HG03060 (cell line): ENCODE measurements at regions not wholly inside any gene's neighbourhood (a gene's known extent, or its start where the extent isn't known, plus 50 kb on each side); places are given as distances from the start of the nearest gene placed in this dataset.

Source experiments
- ATAC-seq: cut with Tn5 transposase; IDR thresholded peaks from one replicate; pipeline ENCODE4 v1.9.1; 2021; ENCODE audit warnings: low read depth, moderate number of reproducible peaks; ENCODE audit not compliant: unreplicated experiment

- ATAC-seq, result no peak
These were observed 237.1 kb upstream of the TLE4 start for GRCh38 chr9:79334711-79335110.

- ATAC-seq, result no peak
These were observed 235.8 kb upstream of the TLE4 start for GRCh38 chr9:79335987-79336386.

GRCh38 chr9:79341561-79341960 is 230.2 kb upstream of the TLE4 start:
- no peak for ATAC-seq

- no peak for ATAC-seq
These were observed 225.3 kb upstream of the TLE4 start for GRCh38 chr9:79346350-79347020.

- no peak for ATAC-seq
These were observed 219.4 kb upstream of the TLE4 start for GRCh38 chr9:79352322-79352721.

- no peak for ATAC-seq
These were observed 217.8 kb upstream of the TLE4 start for GRCh38 chr9:79353856-79354520.

GRCh38 chr9:79357194-79357593 is 214.6 kb upstream of the TLE4 start:
- ATAC-seq, result no peak

GRCh38 chr9:79357616-79358015 is 214.1 kb upstream of the TLE4 start:
- ATAC-seq, result no peak

GRCh38 chr9:79360387-79361347 is 211.1 kb upstream of the TLE4 start:
- no peak for ATAC-seq

- no peak for ATAC-seq
These were observed 209.4 kb upstream of the TLE4 start for GRCh38 chr9:79362100-79363081.

- no peak for ATAC-seq
These were observed 202.1 kb upstream of the TLE4 start for GRCh38 chr9:79369676-79370075.

GRCh38 chr9:79371301-79371700 is 200.5 kb upstream of the TLE4 start:
- no peak for ATAC-seq

- no peak for ATAC-seq
These were observed 199.7 kb upstream of the TLE4 start for GRCh38 chr9:79371948-79372555.

GRCh38 chr9:79377339-79377855 is 194.4 kb upstream of the TLE4 start:
- ATAC-seq, result no peak

GRCh38 chr9:79378107-79378506 is 193.7 kb upstream of the TLE4 start:
- no peak for ATAC-seq

- ATAC-seq, result no peak
These were observed 189.7 kb upstream of the TLE4 start for GRCh38 chr9:79382044-79382443.

- ATAC-seq, result no peak
These were observed 189.3 kb upstream of the TLE4 start for GRCh38 chr9:79382458-79382857.

GRCh38 chr9:79383096-79383495 is 188.7 kb upstream of the TLE4 start:
- no peak for ATAC-seq

- ATAC-seq, result no peak
These were observed 187.7 kb upstream of the TLE4 start for GRCh38 chr9:79384091-79384490.
